ENCODE measurements at regions not wholly inside any gene's neighbourhood (a gene's known extent, or its start where the extent isn't known, plus 50 kb on each side); places are given as distances from the start of the nearest gene placed in this dataset.
"Not testable (repeated sequence)": the region's sequence is repeated elsewhere in the genome, so short reads cannot be mapped to it uniquely, and the experiment has no call there.

GRCh38 chr6:14475306-14475705 lies 357.7 kb downstream of the CD83 start:
- DNase-seq, result no peak
- no peak for TF ChIP-seq CTCF (IDR thresholded peaks at IDR 0.05)
- POLR2A ChIA-PET, result no interaction called here
- no peak overlapping the region for H3K4me3 Mint-ChIP-seq
- H3K4me1 Mint-ChIP-seq (ENCODE audit: low read depth), result no peaks in the 10 kb centered on the region
- ATAC-seq, result no peak
- H3K27me3 Mint-ChIP-seq, result no peaks in the 10 kb centered on the region
- no peak overlapping the region for H3K27ac Mint-ChIP-seq
- no peaks in the 10 kb centered on the region for H3K36me3 Mint-ChIP-seq (ENCODE audit: low read depth)
- CTCF ChIA-PET, result no interaction called here
- intact Hi-C loops (cut with micrococcal nuclease), result no loop called here
- no peaks in the 10 kb centered on the region for H3K9me3 Mint-ChIP-seq

GRCh38 chr6:14476793-14477531 lies 359.4 kb downstream of the CD83 start:
- ChIA-PET POLR2A (no interaction called here), CTCF (no interaction called here)
- no peaks in the 10 kb centered on the region for H3K36me3 Mint-ChIP-seq (ENCODE audit: low read depth)
- H3K4me3 Mint-ChIP-seq, result no peak overlapping the region
- peaks cover 4% of the 10 kb centered on the region for H3K9me3 Mint-ChIP-seq
- H3K27ac Mint-ChIP-seq, result no peak overlapping the region
- no peaks in the 10 kb centered on the region for H3K4me1 Mint-ChIP-seq (ENCODE audit: low read depth)
- intact Hi-C loops (cut with micrococcal nuclease), result no loop called here
- DNase-seq (no peak), ATAC-seq (no peak)
- no peak for TF ChIP-seq CTCF (IDR thresholded peaks at IDR 0.05)
- H3K27me3 Mint-ChIP-seq, result no peaks in the 10 kb centered on the region

DNA sequence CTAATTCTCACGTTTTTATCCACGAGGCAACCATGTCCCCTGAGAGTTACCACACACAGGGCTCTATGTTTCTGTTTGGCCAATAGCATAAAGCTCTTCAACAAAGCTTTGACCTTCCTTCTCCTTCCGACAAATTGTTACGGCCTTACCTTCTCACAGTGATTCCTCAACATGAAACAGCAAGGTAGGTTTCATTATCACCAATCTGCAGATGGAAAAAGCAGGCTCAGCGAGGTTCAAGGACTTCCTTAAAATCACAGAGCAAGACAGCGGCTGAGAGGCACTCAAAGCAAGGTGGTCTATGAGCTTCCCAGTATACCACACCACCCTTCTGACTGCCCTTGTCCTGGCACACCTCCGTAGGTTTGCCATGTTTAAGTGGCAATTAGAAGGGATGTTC lies 360.0 kb downstream of the CD83 start:
- DNase-seq, result no peak
- TF ChIP-seq CTCF (IDR thresholded peaks at IDR 0.05), result no peak
- CTCF ChIA-PET, result no interaction called here
- intact Hi-C loops (cut with micrococcal nuclease), result no loop called here
- Mint-ChIP-seq H3K27ac (no peak overlapping the region), H3K4me1 (ENCODE audit: low read depth) (no peaks in the 10 kb centered on the region), H3K36me3 (ENCODE audit: low read depth) (peaks cover under 1% of the 10 kb centered on the region), H3K27me3 (no peaks in the 10 kb centered on the region), H3K9me3 (peaks cover 4% of the 10 kb centered on the region), H3K4me3 (no peak overlapping the region)
- POLR2A ChIA-PET, result no interaction called here
- ATAC-seq, result no peak

GRCh38 chr6:14478381-14479225 lies 361.0 kb downstream of the CD83 start:
- no peak for DNase-seq
- ChIA-PET CTCF (interaction anchor here (0.9 kb wide), 1 partner anchor 10 kb away, joined by 3 read pairs; no protein-coding TSS in a partner anchor), POLR2A (interaction anchor here (0.5 kb wide), 1 partner anchor 605 kb away, joined by 3 read pairs; no protein-coding TSS in a partner anchor)
- H3K4me3 Mint-ChIP-seq, result no peak overlapping the region
- intact Hi-C loops (cut with micrococcal nuclease), result no loop called here
- no peaks in the 10 kb centered on the region for H3K27me3 Mint-ChIP-seq
- ATAC-seq, result no peak
- H3K36me3 Mint-ChIP-seq (ENCODE audit: low read depth), result peaks cover 1% of the 10 kb centered on the region
- H3K27ac Mint-ChIP-seq, result no peak overlapping the region
- H3K9me3 Mint-ChIP-seq, result peaks cover 4% of the 10 kb centered on the region
- H3K4me1 Mint-ChIP-seq (ENCODE audit: low read depth), result no peaks in the 10 kb centered on the region
- no peak for TF ChIP-seq CTCF (IDR thresholded peaks at IDR 0.05)

DNA sequence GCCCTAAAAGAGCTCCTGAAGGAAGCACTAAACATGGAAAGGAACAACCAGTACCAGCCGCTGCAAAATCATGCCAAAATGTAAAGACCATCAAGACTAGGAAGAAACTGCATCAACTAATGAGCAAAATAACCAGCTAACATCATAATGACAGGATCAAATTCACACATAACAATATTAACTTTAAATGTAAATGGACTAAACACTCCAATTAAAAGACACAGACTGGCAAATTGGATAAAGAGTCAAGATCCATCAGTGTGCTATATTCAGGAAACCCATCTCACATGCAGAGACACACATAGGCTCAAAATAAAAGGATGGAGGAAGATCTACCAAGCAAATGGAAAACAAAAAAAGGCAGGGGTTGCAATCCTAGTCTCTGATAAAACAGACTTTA lies 364.4 kb downstream of the CD83 start:
- H3K27me3 Mint-ChIP-seq; H3K36me3 Mint-ChIP-seq (ENCODE audit: low read depth); H3K9me3 Mint-ChIP-seq; DNase-seq; CTCF ChIA-PET; H3K4me1 Mint-ChIP-seq (ENCODE audit: low read depth); POLR2A ChIA-PET; H3K27ac Mint-ChIP-seq; H3K4me3 Mint-ChIP-seq; ATAC-seq; intact Hi-C loops (cut with micrococcal nuclease): not testable (repeated sequence)
